ENCODE measurements at regions not wholly inside any gene's neighbourhood (a gene's known extent, or its start where the extent isn't known, plus 50 kb on each side); places are given as distances from the start of the nearest gene placed in this dataset.

GRCh38 chr6:159325476-159325875 lies 156.3 kb downstream of the FNDC1 start:
- TF ChIP-seq POLR2A (IDR thresholded peaks at IDR 0.05) = no peak
- TF ChIP-seq, protein P1, sequence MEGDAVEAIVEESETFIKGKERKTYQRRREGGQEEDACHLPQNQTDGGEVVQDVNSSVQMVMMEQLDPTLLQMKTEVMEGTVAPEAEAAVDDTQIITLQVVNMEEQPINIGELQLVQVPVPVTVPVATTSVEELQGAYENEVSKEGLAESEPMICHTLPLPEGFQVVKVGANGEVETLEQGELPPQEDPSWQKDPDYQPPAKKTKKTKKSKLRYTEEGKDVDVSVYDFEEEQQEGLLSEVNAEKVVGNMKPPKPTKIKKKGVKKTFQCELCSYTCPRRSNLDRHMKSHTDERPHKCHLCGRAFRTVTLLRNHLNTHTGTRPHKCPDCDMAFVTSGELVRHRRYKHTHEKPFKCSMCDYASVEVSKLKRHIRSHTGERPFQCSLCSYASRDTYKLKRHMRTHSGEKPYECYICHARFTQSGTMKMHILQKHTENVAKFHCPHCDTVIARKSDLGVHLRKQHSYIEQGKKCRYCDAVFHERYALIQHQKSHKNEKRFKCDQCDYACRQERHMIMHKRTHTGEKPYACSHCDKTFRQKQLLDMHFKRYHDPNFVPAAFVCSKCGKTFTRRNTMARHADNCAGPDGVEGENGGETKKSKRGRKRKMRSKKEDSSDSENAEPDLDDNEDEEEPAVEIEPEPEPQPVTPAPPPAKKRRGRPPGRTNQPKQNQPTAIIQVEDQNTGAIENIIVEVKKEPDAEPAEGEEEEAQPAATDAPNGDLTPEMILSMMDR (IDR thresholded peaks at IDR 0.05) = no peak
